T1000 (cell line): ENCODE measurements at regions not wholly inside any gene's neighbourhood (a gene's known extent, or its start where the extent isn't known, plus 50 kb on each side); places are given as distances from the start of the nearest gene placed in this dataset.
"Not testable (repeated sequence)": the region's sequence is repeated elsewhere in the genome, so short reads cannot be mapped to it uniquely, and the experiment has no call there.

Source experiments
- DNase-seq: peaks from one replicate; lab custom pipeline; 2025; ENCODE audit warnings: mixed read lengths; lab: John Stamatoyannopoulos, UW

DNA sequence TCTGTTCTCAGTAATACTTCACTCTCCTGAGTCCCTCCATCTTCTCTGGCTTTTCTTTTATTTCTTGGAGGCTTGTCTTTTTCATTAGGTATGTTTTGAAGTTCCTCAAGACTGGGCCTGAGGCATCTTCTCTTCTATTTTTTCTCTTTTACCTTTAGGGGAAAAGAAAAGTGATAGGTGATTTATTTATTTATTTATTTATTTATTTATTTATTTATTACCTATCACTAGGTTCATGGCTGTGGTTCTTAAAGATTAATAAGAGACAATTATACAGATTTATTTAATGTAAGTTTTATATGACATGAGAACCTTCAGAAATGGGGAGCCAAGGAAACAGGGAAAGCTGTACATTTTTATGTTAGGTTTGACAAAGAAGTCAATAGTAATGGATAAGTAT lies 330.3 kb upstream of the RBMS3 start:
- no peak for DNase-seq

DNA sequence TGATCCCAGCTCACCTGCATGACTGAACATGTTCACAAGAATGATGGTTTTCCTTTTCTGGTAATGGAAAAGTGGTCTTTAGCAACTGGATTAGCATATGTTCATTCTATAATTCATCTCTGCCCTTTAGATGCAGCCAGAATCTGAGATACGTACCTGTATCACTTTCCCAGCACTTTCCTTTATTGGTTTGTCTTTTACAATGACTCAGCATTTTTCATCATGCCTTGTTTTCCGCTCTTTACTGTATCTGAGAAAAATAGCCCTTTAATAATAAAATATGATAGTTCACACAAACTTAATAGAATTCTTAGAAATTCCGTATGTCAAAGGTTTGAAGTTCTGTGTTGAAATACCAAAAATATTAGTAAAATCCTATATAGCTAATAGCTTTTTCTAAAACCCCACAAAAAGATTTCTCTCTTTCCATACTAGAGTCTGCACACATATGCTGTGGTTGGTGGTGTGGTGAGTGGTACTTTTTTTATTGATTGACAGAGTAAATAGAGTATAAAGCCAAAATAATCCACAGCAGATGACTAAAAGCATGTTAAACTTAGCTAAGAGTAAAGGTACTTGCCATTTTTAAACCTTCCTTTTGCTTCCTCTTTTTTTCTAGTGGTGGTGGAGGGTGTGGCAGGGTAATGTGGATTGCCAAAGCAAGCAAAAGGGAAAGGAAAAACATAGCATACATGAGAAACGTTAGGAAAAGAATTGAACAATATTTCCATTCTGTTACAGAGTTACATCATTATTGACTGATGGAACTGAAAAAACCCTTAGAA lies 328.9 kb upstream of the RBMS3 start:
- DNase-seq, result no peak

DNA sequence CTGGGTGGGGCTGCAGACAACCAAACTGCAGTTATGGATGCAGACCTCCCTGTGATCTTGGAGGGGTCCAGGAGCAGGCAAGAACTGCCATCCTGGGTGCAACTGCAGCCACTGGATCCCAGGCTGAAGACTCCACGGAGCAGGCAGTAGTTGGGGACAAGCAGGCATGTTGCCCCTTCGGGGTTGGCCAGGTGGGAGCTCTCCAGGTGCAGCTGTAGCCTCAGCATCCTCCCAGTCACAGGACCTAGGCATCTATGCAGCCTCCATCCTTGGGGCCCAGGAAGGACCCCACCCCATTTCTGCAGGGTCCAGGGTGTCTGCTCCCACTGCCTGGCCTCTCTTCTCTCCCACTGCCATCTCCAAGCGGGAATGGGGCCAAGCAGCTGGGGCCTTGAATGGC lies 322.2 kb upstream of the RBMS3 start:
- DNase-seq, result no peak

DNA sequence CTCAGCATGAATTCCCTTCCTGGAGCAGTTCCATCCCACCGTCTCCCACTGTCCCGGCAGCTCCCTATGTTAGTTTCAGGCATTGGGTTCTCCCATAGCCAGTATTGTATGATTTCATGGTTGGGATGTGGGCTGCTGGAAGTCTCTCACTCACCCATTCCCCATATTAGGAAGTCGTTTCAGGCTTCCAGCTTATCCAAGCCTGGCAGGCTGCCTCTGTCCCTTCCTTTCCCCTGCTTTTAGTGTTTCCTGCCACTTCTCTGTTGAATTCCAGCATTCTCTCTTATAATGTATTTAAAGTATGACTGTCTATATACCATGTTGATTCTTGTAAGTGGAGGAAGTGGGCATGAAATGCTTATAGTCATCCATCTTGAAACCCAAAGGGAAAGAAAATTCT lies 309.7 kb upstream of the RBMS3 start:
- no peak for DNase-seq

DNA sequence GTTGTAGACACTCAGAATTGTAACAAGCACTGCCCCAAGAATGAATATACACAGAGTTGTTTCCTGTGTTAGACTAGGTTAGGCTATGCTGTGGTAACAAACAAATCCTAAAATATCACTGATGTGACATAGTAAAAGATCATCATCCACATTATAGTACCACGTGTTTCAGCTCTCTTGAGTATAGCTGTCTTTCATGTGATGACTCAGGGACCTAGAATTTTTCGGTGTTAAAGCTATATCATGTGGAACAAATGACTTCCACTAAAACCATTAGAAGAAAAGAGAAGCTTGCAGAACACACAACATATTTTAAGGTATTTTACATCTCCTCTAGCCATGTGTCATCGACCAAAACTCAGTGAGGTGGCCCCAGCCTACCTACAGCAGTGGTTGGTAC lies 307.9 kb upstream of the RBMS3 start:
- DNase-seq, result no peak

DNA sequence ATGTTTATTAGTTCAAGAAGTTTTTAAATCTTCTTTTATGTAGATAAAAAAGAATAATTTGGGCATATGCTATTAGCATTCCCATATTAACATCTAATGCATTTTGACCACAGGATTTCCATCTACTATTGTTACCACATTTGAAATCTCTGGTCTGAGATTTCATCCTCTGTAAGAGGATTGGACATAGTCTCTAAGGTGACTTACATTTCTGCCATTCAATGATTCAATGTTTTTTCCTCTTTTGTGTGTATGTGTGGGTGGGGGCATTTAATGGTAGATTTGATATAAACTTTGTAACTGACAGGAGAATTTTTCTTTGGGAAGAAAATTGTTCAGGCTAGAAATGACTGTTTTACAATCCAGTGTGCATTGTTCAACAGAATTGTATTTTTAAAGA lies 307.3 kb upstream of the RBMS3 start:
- no peak for DNase-seq

DNA sequence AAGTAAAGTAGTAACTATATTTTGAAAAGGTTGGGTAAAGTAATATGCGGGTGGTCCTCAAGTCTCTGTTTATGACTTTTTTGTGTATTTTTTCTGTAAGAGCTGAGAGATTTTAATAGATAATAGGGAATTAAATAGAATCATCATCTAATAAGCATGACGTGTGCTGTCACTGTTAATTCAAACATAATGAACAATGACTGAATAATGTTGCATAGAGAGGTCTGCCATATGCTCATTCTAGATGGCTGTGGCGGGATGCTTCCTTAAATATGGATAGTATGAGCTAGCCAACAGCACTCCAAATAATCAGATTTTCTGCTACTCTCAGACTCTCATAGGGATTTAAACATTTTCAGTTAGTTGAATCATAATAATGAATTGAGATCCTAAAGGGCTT lies 302.8 kb upstream of the RBMS3 start:
- DNase-seq, result no peak

DNA sequence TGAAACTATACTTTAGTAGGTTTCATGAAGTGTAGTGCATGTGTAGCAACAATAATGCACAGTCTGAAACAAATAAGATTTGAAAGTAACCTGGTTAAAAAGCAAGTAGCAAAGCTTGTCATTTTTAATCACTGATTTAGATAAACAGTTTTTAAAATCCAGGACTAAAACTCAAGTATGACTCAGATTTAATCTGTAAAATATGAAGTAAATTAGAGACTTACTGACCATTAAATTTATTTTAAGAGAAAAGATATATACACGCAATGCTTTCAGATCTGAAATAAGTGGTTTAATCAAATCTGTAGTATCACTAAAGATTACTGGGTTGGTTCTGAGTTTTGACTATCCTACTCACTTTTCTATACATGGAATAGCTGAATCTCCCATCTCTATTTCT lies 300.7 kb upstream of the RBMS3 start:
- no peak for DNase-seq

DNA sequence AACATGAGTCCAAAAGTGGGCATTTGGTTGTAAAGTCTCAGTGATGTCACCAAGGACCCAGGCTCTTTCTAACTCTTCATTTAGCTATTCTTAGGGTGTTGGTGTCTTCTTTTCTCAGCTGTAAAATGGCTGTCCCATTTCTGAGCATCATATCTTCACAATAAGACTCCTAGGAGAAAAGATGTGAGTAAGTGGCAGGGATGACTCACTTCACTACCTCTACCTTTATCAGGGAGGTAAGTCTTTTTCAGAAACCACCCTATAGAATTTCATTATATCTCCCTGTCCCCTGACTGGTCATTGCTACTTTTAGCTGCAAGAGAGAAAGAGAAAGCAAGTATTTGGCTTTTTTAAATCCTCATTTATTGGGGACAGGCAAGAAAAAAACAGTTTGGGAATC lies 300.2 kb upstream of the RBMS3 start:
- no peak for DNase-seq

DNA sequence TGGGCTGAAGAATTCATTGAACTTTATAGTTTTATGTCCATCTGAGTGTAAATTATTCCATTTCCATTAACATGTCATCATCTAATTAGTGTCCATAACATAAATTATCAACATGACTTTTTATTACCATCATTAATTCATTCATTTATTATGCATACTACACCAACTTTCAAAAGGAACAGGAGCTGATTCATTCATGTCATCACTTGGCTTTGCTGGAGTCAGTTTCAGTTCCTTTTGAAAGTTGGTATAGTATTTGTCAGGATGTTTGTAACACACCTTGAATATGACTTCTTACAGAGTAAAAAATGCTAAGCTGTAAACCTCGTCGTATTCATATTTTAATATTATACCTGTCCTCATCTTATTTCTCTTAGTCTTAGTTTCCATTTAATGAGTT lies 298.0 kb upstream of the RBMS3 start:
- DNase-seq, result no peak

DNA sequence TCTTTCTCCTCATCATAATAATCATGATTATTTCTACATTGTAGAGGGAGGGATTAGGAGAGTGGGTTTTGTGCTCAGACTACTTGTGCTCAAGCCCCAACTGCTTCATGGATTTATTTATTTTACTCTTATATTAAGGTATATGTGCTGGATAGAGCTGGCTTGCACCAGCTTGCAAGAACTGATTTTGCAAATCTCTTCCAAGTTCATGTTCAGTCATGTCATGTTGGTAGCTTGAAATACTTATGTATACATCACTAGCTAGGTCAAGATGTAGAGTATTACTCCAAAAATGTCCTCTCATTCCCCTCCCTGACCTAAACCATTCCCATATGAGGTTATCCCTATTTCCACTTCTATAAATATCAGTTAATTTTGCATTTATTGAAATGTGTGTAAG lies 293.9 kb upstream of the RBMS3 start:
- no peak for DNase-seq

DNA sequence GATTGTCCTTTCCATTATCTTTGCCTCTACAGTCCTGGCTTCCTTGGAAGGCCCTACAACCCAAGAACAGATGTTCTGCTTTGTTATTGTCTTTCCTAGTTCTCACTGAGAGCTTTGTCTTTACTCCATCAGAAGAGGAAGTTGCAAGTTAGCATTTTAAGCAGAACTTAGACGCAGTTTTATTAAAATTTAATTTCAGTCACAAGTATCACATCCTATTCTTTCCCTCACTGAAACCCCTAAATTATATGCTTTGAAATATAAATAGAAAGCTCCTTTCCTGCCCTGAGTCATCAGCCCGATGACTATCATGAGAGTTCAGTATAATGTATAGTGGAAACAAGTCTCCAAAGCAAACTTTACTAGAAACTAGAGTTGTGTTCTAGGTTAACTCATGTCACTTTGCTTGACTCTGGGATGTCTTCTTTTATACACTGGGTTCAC lies 291.2 kb upstream of the RBMS3 start:
- DNase-seq, result no peak

DNA sequence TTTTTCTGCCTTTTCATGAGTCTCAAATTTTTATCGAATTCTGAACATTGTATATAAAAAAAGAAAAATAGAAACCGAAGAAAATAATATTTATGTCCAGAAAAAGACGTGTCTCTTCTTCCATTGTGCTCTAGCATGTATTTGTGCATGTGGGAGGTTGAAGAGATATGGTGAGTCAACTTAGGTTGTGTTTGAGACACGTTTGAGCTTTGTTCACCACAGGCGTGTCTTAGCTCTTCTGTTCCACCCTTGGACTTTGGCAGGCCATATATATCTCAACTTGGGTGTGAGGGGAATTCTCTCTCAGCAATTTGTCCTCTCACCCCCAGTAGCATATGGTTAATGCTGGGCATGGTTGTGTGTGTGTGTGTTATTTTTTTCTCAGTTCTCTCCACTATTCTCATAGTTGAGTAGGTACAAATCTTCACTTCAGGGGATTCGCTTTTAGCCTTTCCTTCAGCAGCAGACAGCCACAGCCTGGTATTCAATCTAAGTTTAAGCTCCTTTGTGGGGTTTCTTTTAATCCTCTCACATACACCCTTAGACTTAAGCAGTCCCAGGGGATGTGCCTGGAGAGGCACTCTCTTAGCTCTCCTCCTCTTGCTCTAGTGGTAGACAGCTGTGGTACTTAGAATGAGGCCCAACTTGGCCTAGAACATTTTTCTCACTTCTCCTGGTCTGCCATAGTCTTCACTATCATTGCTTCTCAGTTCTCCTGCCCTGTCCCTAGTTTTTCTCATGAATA lies 286.5 kb upstream of the RBMS3 start:
- DNase-seq, result no peak

DNA sequence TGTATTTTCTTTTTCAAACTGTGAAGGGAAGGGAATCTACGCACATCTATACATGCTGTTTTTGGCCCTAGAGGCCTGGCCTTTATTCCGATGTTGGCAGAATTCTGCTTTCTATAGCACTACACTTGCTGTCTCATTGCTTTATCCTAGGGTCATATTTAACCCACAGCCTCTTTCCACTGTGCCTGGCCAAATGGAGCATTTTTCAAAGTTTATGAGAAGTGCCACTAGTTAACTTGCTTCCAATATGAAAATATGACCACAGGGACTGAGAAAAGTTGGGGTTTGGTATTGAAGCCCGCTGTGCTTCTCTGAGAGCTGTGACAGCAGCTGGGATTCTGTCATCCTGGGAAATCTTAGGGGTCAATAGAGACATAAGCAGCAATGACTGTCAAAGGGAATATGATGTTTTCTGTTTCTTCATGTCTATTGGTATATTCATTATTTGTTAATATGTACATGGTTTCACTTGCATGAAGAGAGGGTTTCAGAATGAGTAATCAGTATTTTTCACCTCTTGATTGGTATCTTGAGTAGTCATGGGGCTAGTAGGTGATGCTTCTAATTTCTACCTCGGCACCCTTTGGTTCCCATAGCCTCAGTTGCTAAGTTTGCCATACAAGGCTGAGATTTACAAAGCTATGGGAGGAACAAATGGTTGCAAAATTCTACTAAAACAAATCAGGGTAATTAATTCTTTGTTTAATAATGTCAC lies 275.8 kb upstream of the RBMS3 start:
- DNase-seq, result no peak

DNA sequence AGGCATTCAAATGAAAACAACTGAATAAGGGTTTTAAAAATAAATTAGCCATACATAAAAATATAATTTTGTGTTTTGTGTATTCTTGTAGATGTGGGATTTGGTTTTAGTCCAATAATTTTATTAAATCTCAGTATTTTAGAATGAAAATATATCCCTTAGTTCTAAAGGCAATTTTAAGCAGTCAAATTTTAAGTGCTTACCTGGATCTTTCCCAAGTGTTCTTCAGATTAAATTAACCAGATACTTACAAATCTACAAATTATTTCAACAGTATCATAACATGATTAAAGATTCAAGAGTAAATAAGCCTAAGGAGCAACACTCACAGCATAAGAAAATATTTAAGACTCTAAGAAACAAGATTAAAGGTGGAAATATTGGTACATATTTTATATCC lies 275.0 kb upstream of the RBMS3 start:
- no peak for DNase-seq

DNA sequence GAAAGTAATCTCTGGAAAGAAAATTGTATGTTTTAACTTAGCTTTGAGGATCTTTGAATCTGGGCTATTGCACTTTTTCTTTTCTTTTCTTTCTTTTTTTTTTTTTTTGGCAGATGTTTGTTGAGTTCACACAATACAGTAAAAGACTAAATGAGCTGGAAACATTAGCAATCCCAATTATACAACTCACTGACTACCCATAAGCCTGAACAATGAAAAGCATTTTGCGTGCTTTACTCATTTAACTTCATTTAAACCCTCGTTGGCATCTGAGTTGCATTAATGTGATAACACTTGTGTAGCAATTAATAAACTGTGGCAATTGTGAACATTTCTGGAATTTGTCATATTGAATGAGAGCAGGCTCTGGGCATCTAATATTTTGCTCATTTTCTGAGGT lies 269.4 kb upstream of the RBMS3 start:
- no peak for DNase-seq

DNA sequence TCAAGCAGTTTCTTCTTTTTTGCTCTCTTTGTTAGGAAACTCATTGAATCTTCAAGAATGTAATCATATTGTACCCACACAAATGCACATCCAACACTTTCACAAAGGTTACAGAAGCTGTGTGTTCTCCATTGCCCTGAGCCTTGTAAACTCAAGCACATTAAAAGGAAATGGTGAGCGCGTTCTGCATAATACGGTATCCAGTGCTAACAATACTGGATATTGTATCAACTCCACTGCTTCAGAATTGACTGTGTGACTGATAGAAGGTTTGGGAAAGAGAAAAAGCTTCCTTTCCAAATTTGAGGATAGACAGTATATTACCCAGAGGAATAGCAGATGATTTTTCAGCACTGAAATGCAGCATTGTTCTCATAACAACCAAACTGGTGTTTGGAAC lies 268.9 kb upstream of the RBMS3 start:
- DNase-seq, result no peak

DNA sequence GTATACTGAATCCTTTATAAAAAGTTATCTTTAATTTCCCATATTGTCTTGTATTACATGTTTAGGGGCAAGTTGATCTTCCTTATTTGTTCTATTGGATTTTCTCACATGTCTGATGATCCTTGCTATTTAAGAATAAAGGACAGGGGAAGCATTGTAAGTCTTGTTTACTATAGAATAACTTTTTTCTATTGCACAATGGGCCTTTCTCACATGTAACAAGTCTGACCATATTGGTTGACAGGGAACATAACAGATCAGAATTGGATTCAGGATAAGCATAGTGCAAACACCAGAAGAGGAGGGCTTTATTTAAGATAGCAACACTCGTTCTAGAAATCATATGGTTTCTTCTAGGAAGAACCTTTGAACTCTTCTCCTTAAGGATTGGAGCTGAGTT lies 257.9 kb upstream of the RBMS3 start:
- DNase-seq, result no peak

DNA sequence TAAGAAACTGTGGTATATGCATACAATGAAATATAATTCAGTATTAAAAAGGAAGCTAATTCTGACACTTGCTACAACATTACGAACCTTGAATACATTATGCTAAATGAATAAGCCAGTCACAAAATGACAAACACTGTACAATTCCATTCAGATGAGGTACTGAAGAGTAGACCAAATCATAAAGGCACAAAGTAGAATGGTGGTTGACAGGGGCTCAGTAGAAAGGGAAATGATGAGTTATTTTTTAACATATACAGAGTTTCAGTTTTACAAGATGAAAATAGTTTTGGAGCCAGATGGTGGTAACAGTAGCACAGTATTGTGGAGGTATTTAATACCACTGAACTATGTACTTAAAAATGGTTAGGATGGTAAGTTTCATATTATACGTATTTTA lies 254.6 kb upstream of the RBMS3 start:
- no peak for DNase-seq

DNA sequence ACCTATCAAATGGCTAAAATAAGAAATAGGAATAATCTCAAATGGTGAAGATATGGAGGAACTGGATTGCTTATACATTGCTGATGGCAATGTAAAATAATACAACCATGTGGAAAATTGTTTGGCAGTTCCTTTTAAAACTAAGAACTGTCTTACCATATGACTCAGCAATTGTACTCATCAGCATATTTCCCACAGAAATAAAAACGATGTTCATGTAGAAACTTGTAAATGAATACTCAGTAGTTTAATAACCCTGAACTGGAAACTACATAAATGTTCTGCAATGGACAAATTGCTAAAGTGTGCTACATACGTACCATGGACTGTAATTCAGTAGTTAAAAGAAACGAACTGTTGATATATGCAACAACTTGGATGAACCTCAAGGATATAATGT lies 253.9 kb upstream of the RBMS3 start:
- DNase-seq, result no peak

DNA sequence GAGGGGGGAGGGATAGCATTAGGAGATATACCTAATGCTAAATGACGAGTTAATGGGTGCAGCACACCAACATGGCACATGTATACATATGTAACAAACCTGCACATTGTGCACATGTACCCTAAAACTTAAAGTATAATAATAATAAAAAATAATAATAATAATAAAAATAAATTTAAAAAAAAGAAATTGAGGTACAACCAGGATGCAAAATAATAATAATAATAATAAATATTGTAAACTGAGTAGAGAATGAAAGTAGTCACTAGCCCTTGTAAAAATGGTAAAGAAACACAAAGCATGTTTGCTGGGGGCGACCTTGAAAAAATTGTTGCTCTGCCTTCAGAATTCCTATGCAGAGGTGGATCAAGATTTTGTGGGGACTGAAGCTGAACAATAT lies 249.7 kb upstream of the RBMS3 start:
- DNase-seq, result not testable (repeated sequence)

DNA sequence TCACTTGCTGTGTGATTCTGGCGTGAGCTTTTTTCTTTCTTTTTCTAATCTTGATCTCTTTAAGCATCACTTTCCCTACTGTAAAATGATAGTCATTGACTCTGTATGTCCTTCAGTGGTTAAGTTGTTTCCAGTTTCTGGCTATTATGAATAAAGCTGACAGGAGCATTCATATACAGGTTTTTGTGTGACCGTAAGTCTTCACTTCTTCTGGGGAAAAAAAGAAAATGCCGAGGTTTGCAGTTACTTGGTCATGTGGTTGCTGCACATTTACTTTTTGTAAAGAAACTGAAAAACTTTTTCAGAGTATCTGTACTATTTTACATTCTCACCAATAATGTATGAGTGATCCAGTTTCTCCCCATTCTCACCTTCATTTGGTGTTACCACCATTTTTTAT lies 247.4 kb upstream of the RBMS3 start:
- no peak for DNase-seq

DNA sequence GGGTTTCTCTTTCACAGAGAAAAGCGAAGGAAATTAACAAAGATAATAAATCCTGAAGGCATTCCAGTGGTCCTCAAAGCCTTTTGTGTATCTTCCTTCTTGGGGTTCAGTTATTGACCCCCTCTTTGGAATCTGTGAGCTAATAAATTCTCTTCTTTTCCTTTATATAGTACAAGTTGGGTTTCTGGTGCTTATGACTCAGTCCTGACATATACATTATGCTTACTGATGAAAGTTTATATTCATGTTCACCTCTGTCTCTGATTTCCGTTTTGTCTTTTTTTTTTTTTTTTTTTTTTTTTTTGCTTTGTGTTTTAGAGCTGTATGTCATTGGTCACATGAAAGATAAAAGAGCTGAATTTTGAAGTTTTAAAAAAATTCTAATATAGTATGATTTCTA lies 230.7 kb upstream of the RBMS3 start:
- DNase-seq, result no peak
